Astrocyte (in vitro differentiated cells and primary cell): ENCODE measurements at regions not wholly inside any gene's neighbourhood (a gene's known extent, or its start where the extent isn't known, plus 50 kb on each side); places are given as distances from the start of the nearest gene placed in this dataset.

Experiments used
- CTCF ChIP-seq: IDR thresholded peaks from 2 replicates; pipeline ENCODE4 v1.5.1; 2011; ENCODE audit warnings: low read depth, mild to moderate bottlenecking, inconsistent platforms, low read length, moderate library complexity; ENCODE audit not compliant: insufficient read depth
- EZH2 ChIP-seq: IDR thresholded peaks from 2 replicates; pipeline ENCODE4 v1.6.1; 2012; ENCODE audit warnings: mild to moderate bottlenecking, low read length, inconsistent platforms; ENCODE audit not compliant: insufficient read depth

DNA sequence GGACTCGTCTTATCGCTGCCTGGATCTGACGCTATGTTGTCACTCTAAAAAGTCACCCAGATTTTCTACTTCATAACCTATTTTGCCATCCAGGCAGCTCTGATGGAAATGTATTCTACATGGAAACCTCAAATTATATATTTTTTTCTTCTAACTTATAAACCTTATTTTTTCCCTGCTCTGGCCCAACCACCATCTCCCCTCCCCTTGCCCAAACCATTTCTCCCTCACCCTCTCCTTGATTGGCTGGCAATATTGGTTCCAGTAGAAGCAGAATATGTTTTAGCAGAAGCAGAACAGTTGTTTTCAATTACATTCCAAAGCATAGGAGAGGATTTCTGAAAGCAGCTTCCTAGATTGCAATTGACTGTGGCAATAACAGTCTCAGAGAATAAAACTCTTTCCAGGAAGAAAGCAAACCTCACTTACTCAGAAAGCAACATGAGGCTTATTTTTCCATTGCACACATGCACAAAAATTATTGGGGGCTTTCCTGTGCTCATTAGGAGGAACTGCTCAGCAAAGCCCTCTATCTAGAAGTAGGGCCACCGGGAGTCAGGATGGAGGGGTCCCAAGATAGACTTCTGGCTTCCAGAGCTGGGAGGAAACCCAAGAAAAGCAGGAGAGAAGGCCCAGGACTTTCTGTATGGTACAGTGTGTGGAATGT is 191.8 kb downstream of the ESM1 start:
- TF ChIP-seq CTCF (no peak), EZH2 (no peak)
